Gastrocnemius medialis (tissue), 4 donors: ENCODE measurements at regions not wholly inside any gene's neighbourhood (a gene's known extent, or its start where the extent isn't known, plus 50 kb on each side); places are given as distances from the start of the nearest gene placed in this dataset.

Source experiments
- POLR2A ChIP-seq, 2 donors: fragments of 450-650 bp; IDR thresholded peaks; one replicate each; pipeline ENCODE4 v1.6.1; 2017; ENCODE audit warnings: antibody characterized with exemption in 2 of 2, mild to moderate bottlenecking in 2 of 2, moderate library complexity in 2 of 2
- TF ChIP-seq, protein P1 (sequence below), 5 experiments: fragments of 450-650 bp in 3 of 5; fragments of 200-600 bp in 2 of 5; sonication (generic) in 2 of 5; IDR thresholded peaks in 4 of 5; conservative IDR thresholded peaks in 1 of 5; 1 replicate in 4 of 5; 2 replicates in 1 of 5; pipeline ENCODE4 v1.5.1; 2016 to 2019; ENCODE audit warnings: antibody characterized with exemption in 5 of 5, mild to moderate bottlenecking in 3 of 5, moderate library complexity in 3 of 5

DNA sequence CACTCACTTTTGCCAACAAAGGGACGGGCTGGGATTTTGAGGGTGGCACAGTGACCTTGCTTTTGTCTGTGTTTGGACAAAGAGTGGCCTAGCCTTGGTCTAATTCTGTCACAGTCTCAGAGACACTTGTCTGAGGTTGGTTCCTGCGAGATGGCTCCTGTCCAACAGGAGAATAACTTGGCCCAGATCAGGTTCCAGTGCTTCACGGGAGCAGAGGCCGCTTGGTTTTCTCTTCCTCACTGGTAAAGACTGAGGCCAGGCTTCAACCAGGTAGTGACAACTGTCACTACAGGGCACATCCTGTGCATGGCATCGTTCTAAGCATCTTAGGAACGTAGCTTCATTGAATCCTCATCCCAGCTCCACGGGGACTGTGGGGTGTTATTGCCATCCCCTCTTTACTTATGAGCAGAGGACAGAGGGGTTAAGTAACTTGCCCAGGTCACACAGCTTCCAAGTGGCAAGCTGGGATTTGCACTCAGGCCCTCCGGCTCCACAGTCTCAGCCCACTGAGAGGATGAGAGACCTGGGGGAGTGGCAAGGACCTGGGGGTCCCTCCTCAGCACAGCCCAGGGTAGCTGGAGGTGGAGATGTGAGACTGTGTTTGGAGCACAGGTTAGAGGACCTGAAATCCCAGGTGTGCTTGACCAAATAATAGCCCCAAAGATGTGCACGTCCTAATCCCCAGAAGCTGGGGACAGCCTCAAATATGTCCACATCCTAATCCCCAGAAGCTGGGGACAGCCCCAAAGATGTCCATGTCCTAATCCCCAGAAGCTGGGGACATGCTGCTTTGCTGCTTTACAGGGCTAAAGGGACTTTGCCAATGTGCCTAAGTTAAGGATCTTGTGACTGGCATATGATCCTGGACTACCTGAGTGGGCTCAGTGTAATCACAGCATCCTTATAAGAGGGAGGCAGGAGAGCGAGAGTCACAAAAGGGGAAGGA is 179.2 kb upstream of the RTL1 start:
- TF ChIP-seq POLR2A (IDR thresholded peaks at IDR 0.05): no peak
- TF ChIP-seq, protein P1, sequence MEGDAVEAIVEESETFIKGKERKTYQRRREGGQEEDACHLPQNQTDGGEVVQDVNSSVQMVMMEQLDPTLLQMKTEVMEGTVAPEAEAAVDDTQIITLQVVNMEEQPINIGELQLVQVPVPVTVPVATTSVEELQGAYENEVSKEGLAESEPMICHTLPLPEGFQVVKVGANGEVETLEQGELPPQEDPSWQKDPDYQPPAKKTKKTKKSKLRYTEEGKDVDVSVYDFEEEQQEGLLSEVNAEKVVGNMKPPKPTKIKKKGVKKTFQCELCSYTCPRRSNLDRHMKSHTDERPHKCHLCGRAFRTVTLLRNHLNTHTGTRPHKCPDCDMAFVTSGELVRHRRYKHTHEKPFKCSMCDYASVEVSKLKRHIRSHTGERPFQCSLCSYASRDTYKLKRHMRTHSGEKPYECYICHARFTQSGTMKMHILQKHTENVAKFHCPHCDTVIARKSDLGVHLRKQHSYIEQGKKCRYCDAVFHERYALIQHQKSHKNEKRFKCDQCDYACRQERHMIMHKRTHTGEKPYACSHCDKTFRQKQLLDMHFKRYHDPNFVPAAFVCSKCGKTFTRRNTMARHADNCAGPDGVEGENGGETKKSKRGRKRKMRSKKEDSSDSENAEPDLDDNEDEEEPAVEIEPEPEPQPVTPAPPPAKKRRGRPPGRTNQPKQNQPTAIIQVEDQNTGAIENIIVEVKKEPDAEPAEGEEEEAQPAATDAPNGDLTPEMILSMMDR (IDR thresholded peaks at IDR 0.05 in 4 of 5, conservative IDR thresholded peaks at IDR 0.05 in 1 of 5): no peak
